Caco-2 (cell line): ENCODE measurements at regions not wholly inside any gene's neighbourhood (a gene's known extent, or its start where the extent isn't known, plus 50 kb on each side); places are given as distances from the start of the nearest gene placed in this dataset.

ENCODE experiments used
- BruUV-seq: library from RNA; stranded (reverse); fragments of 400-500 nt; replicated peaks from 2 replicates; lab custom pipeline; 2021; lab: Mats Ljungman, UMichigan
- CTCF ChIA-PET: fragments of 300-600 bp; sonication (Branson Sonifier 250); formaldehyde crosslinking; loops from one replicate; lab custom pipeline; 2022; ENCODE audit warnings: antibody characterized with exemption; lab: Charles Lee
- POLR2A ChIA-PET: fragments of 300-600 bp; sonication (Branson Sonifier 250); formaldehyde crosslinking; loops from one replicate; lab custom pipeline; 2022; ENCODE audit warnings: antibody characterized with exemption; lab: Charles Lee
- DNase-seq, 2 experiments: peaks; one replicate each; pipeline versions ENCODE4 v3.0.0 to v3.0.0-alpha.2; 2020 to 2022
- H3K27me3 ChIP-seq: replicated peaks from 2 replicates; pipeline ENCODE4 v1.6.0; 2011; ENCODE audit warnings: low read length; ENCODE audit not compliant: control insufficient read depth, insufficient read depth
- H3K36me3 ChIP-seq: 2 replicates; pipeline ENCODE4 v1.5.1; 2011; ENCODE audit warnings: low read length; ENCODE audit not compliant: control insufficient read depth, insufficient read depth
- H3K4me1 ChIP-seq: fragments of 250-450 bp; sonication (Bioruptor Pico); 2 replicates; pipeline ENCODE4 v1.5.1; 2020; ENCODE audit warnings: mild to moderate bottlenecking
- H3K4me3 ChIP-seq: 2 replicates; pipeline ENCODE4 v1.5.1; 2011; ENCODE audit warnings: low read depth, mild to moderate bottlenecking, control low read depth, low read length
- H3K9me3 ChIP-seq: fragments of 250-450 bp; sonication (Bioruptor Pico); 2 replicates; pipeline ENCODE4 v1.5.1; 2020; ENCODE audit warnings: mild to moderate bottlenecking, moderate library complexity
- H3K27ac Mint-ChIP-seq: one replicate; pipeline ENCODE4 v1.8.0; 2022; ENCODE audit warnings: mixed read lengths; ENCODE audit not compliant: unreplicated experiment
- H3K27me3 Mint-ChIP-seq: one replicate; pipeline ENCODE4 v1.8.0; 2022; ENCODE audit warnings: mixed read lengths; ENCODE audit not compliant: insufficient read depth, unreplicated experiment
- H3K36me3 Mint-ChIP-seq: one replicate; pipeline ENCODE4 v1.8.0; 2022; ENCODE audit warnings: mild to moderate bottlenecking, mixed read lengths; ENCODE audit not compliant: insufficient read depth, unreplicated experiment
- H3K4me1 Mint-ChIP-seq: one replicate; pipeline ENCODE4 v1.8.0; 2022; ENCODE audit warnings: low read depth, mixed read lengths; ENCODE audit not compliant: unreplicated experiment
- H3K4me3 Mint-ChIP-seq: one replicate; pipeline ENCODE4 v1.8.0; 2022; ENCODE audit warnings: mild to moderate bottlenecking, moderate library complexity, mixed read lengths; ENCODE audit not compliant: unreplicated experiment
- H3K9me3 Mint-ChIP-seq: one replicate; pipeline ENCODE4 v1.8.0; 2022; ENCODE audit warnings: mixed read lengths; ENCODE audit not compliant: unreplicated experiment
- intact Hi-C: fragments of 100-400 bp; cut with micrococcal nuclease; formaldehyde crosslinking; loops from one replicate; pipeline ENCODE4 v1.10.0; 2022; ENCODE audit not compliant: unreplicated experiment
- TF ChIP-seq, protein P1 (sequence below), 2 experiments: fragments of 200-600 bp in 1 of 2; IDR thresholded peaks; 1 replicate in 1 of 2; 2 replicates in 1 of 2; pipeline versions ENCODE4 v1.5.1 to v1.8.0; 2011 to 2022; ENCODE audit warnings: antibody characterized with exemption in 1 of 2, control low read depth in 1 of 2, inconsistent platforms in 1 of 2, low read depth in 1 of 2, low read length in 1 of 2, mild to moderate bottlenecking in 1 of 2, moderate library complexity in 1 of 2; ENCODE audit not compliant: insufficient read depth in 1 of 2, severe bottlenecking in 1 of 2, unreplicated experiment in 1 of 2

DNA sequence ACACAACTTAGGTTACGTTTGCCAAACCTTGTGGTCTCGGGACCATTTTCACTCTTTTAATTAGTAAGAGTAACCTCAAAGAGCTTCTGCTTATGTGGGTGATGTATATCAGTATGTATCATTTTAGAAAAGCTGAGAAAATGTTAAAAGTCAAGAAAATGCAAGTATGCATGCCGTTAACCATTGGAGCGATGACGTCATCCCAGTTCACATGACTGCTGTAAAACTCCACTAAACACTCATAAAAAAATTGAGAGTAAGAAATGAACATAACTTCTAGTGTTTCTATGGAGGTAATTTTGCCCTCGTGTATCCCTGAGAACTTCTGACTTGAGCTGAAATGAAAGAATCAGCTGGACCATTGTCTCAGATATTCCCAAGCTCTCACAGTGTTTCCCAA is 250.0 kb upstream of the CDH4 start:
- no peaks in the 10 kb centered on the region for H3K36me3 Mint-ChIP-seq
- no peaks in the 10 kb centered on the region for H3K9me3 ChIP-seq
- POLR2A ChIA-PET = no interaction called here
- H3K36me3 ChIP-seq = no peaks in the 10 kb centered on the region
- no peaks in the 10 kb centered on the region for H3K9me3 Mint-ChIP-seq
- no peak overlapping the region for H3K27ac Mint-ChIP-seq
- H3K4me1 ChIP-seq = no peaks in the 10 kb centered on the region
- TF ChIP-seq, protein P1, sequence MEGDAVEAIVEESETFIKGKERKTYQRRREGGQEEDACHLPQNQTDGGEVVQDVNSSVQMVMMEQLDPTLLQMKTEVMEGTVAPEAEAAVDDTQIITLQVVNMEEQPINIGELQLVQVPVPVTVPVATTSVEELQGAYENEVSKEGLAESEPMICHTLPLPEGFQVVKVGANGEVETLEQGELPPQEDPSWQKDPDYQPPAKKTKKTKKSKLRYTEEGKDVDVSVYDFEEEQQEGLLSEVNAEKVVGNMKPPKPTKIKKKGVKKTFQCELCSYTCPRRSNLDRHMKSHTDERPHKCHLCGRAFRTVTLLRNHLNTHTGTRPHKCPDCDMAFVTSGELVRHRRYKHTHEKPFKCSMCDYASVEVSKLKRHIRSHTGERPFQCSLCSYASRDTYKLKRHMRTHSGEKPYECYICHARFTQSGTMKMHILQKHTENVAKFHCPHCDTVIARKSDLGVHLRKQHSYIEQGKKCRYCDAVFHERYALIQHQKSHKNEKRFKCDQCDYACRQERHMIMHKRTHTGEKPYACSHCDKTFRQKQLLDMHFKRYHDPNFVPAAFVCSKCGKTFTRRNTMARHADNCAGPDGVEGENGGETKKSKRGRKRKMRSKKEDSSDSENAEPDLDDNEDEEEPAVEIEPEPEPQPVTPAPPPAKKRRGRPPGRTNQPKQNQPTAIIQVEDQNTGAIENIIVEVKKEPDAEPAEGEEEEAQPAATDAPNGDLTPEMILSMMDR (IDR thresholded peaks at IDR 0.05; ENCODE audit: insufficient read depth in 1 of 2, low read depth in 1 of 2, low read length in 1 of 2, severe bottlenecking in 1 of 2, unreplicated experiment in 1 of 2) = no peak
- H3K4me3 ChIP-seq = no peak overlapping the region
- no peaks in the 10 kb centered on the region for H3K27me3 ChIP-seq
- CTCF ChIA-PET = no interaction called here
- DNase-seq = no peak
- peaks cover 11% of the 10 kb centered on the region for H3K27me3 Mint-ChIP-seq
- BruUV-seq = no TSS peak
- no peak overlapping the region for H3K4me3 Mint-ChIP-seq
- H3K4me1 Mint-ChIP-seq = no peaks in the 10 kb centered on the region
- intact Hi-C loops = no loop called here

DNA sequence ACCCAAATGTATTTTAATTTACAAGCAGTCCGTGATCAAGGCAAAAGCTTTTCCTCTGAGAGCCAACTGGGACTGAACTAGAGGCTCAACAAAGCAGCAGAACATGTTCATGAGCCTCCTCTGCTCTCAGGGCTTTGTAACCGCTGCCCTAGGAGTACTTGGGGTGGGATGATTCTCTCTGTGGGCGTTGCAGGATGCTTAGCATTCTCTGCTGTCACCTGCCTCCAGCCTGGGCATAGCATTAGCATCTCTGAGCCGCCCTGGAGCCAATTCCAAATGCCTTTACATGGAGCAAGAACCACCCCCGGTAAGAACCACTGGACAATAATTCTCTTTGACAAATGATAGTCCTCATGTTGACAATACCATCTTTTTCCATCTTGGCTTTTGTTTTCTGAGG is 237.6 kb upstream of the CDH4 start:
- CTCF ChIA-PET = no interaction called here
- BruUV-seq = no TSS peak
- H3K27me3 Mint-ChIP-seq = peaks cover 13% of the 10 kb centered on the region

DNA sequence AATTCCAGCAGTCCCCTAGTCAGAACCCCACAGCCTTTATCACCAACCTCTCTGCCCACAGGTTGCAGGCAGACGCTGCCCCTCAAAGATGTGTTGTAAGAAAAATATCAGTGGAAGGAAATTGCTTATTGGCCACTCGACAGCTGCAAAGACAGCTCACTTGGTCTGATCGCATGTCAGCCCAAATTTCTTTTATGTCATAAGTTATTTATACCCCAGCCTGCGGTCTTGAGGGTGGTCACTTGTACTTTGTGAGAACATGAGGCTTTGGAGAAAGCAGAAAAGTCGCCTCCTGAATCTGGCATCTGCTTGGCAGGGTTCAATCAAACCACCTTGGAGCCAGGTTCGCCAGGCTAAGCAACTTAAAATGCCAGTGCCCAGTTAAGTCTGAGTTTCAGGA is 236.5 kb upstream of the CDH4 start:
- no peak overlapping the region for H3K4me3 Mint-ChIP-seq
- Histone ChIP-seq H3K4me3 (no peak overlapping the region), H3K36me3 (no peaks in the 10 kb centered on the region), H3K9me3 (peaks cover 6% of the 10 kb centered on the region; the same call in 1 of the 2 replicates), H3K27me3 (no peaks in the 10 kb centered on the region; the same call in 1 of the 2 replicates), H3K4me1 (no peaks in the 10 kb centered on the region)
- TF ChIP-seq, protein P1 (IDR thresholded peaks at IDR 0.05; ENCODE audit: insufficient read depth in 1 of 2, low read depth in 1 of 2, low read length in 1 of 2, severe bottlenecking in 1 of 2, unreplicated experiment in 1 of 2) = no peak
- DNase-seq = no peak
- H3K9me3 Mint-ChIP-seq = peaks cover 10% of the 10 kb centered on the region
- intact Hi-C loops = no loop called here
- no peaks in the 10 kb centered on the region for H3K36me3 Mint-ChIP-seq
- ChIA-PET POLR2A (no interaction called here), CTCF (no interaction called here)
- no TSS peak for BruUV-seq
- no peak overlapping the region for H3K27ac Mint-ChIP-seq
- H3K27me3 Mint-ChIP-seq = peaks cover 10% of the 10 kb centered on the region
- H3K4me1 Mint-ChIP-seq = no peaks in the 10 kb centered on the region

More for the DNA sequence above, 237.6 kb upstream of the CDH4 start:
- intact Hi-C loops = no loop called here
- Histone ChIP-seq H3K4me1 (no peaks in the 10 kb centered on the region), H3K4me3 (no peak overlapping the region), H3K9me3 (peaks cover 6% of the 10 kb centered on the region; the same call in 1 of the 2 replicates), H3K36me3 (no peaks in the 10 kb centered on the region), H3K27me3 (no peaks in the 10 kb centered on the region)
- no peak for DNase-seq
- H3K9me3 Mint-ChIP-seq = peaks cover 10% of the 10 kb centered on the region
- H3K27ac Mint-ChIP-seq = no peak overlapping the region
- POLR2A ChIA-PET = no interaction called here
- TF ChIP-seq, protein P1 (IDR thresholded peaks at IDR 0.05; ENCODE audit: insufficient read depth in 1 of 2, low read depth in 1 of 2, low read length in 1 of 2, severe bottlenecking in 1 of 2, unreplicated experiment in 1 of 2) = no peak
- no peaks in the 10 kb centered on the region for H3K4me1 Mint-ChIP-seq
- no peaks in the 10 kb centered on the region for H3K36me3 Mint-ChIP-seq
- H3K4me3 Mint-ChIP-seq = no peak overlapping the region
